HepG2 (cell line): ENCODE measurements at regions not wholly inside any gene's neighbourhood (a gene's known extent, or its start where the extent isn't known, plus 50 kb on each side); places are given as distances from the start of the nearest gene placed in this dataset.

Experiments used
- ATAC-seq: fragments of 200-7000 bp; cut with Tn5 transposase; 3 replicates; pipeline ENCODE4 v1.9.1; 2020; ENCODE audit warnings: mild to moderate bottlenecking, moderate library complexity
- BruUV-seq: library from RNA; stranded (reverse); fragments of 400-500 nt; replicated peaks from 2 replicates; lab custom pipeline; 2021; lab: Mats Ljungman, UMichigan
- CTCF ChIA-PET: fragments of 300-600 bp; formaldehyde crosslinking; extraction: SDS; loops from one replicate; lab custom pipeline; 2021; ENCODE audit warnings: low total read pairs, inconsistent platforms, low intra/inter-chr PET ratio; lab: Yijun Ruan, JAX
- POLR2A ChIA-PET: fragments of 350-600 bp; sonication (Branson Sonifier 250); formaldehyde crosslinking; loops from one replicate; lab custom pipeline; 2020; ENCODE audit warnings: antibody characterized with exemption, inconsistent platforms; lab: Yijun Ruan, JAX
- DNase-seq: peaks from one replicate; pipeline ENCODE4 v3.0.0-alpha.2; 2015; ENCODE audit warnings: low spot score
- FAIRE-seq: peaks from 3 replicates; lab custom pipeline; 2011; peaks lifted over from hg19 to GRCh38; lab: Jason Lieb, UNC
- H2AFZ ChIP-seq: one replicate; pipeline ENCODE4 v1.6.1; 2011; ENCODE audit warnings: low read length, inconsistent platforms
- H3K27ac ChIP-seq: fragments of 300-600 bp; 3 replicates; pipeline ENCODE4 v1.8.0; 2011; ENCODE audit warnings: mixed run types, mild to moderate bottlenecking, mixed read lengths, low read length, inconsistent platforms; ENCODE audit not compliant: insufficient read depth; ENCODE audit errors: extremely low read length
- H3K27me3 ChIP-seq, 2 experiments: fragments of 200-600 bp in 1 of 2; 2 replicates in 1 of 2; 3 replicates in 1 of 2; pipeline versions ENCODE4 v1.6.0 to v1.8.0; 2011; ENCODE audit warnings: low read length in 2 of 2, mild to moderate bottlenecking in 2 of 2, moderate library complexity in 2 of 2, inconsistent platforms in 1 of 2; ENCODE audit not compliant: insufficient read depth in 2 of 2, control insufficient read depth in 1 of 2
- H3K36me3 ChIP-seq, 2 experiments: fragments of 200-600 bp in 1 of 2; replicated peaks in 1 of 2; 2 replicates in 1 of 2; 3 replicates in 1 of 2; pipeline versions ENCODE4 v1.5.1 to v1.8.0; 2011; ENCODE audit warnings: low read length in 2 of 2, inconsistent platforms in 1 of 2; ENCODE audit not compliant: insufficient read depth in 2 of 2, control insufficient read depth in 1 of 2
- H3K4me1 ChIP-seq: 2 replicates; pipeline ENCODE4 v1.5.1; 2012; ENCODE audit warnings: low read length, inconsistent platforms; ENCODE audit not compliant: insufficient read depth
- H3K4me2 ChIP-seq: 2 replicates; pipeline ENCODE4 v1.6.0; 2011; ENCODE audit warnings: low read depth, low read length, inconsistent platforms
- H3K4me3 ChIP-seq, 3 experiments: fragments of 200-600 bp in 1 of 3; sonication (generic), shearing (Covaris generic) in 1 of 3; replicated peaks in 1 of 3; 2 replicates each; pipeline ENCODE4 v1.5.1; 2011 to 2016; ENCODE audit warnings: low read length in 3 of 3, inconsistent platforms in 2 of 3, low read depth in 2 of 3, mild to moderate bottlenecking in 2 of 3, control low read depth in 1 of 3, mixed read lengths in 1 of 3; ENCODE audit not compliant: insufficient read depth in 1 of 3
- H3K79me2 ChIP-seq: one replicate; pipeline ENCODE4 v1.6.1; 2011; ENCODE audit warnings: low read length, inconsistent platforms; ENCODE audit not compliant: insufficient read depth
- H3K9ac ChIP-seq: 2 replicates; pipeline ENCODE4 v1.6.0; 2011; ENCODE audit warnings: mild to moderate bottlenecking, low read depth, low read length, inconsistent platforms; ENCODE audit not compliant: insufficient read depth
- H3K9me3 ChIP-seq: 2 replicates; pipeline ENCODE4 v1.5.1; 2012; ENCODE audit warnings: mild to moderate bottlenecking, low read length
- H4K20me1 ChIP-seq: 2 replicates; pipeline ENCODE4 v1.6.0; 2011; ENCODE audit warnings: inconsistent platforms, mild to moderate bottlenecking, low read length, moderate library complexity; ENCODE audit not compliant: insufficient read depth
- ETS1 ChIP-seq: sonication (generic); formaldehyde crosslinking; IDR thresholded peaks from 2 replicates; pipeline ENCODE4 v1.4.0; 2020; ENCODE audit warnings: missing genetic modification reagents
- GMEB2 ChIP-seq: IDR thresholded peaks from 2 replicates; pipeline ENCODE4 v1.6.1; 2016; ENCODE audit warnings: missing biosample characterization, missing genetic modification reagents, low read depth
- HOXA3 ChIP-seq: sonication (generic); formaldehyde crosslinking; IDR thresholded peaks from 2 replicates; pipeline ENCODE4 v1.5.0; 2020; ENCODE audit warnings: missing genetic modification reagents
- NONO ChIP-seq, 2 experiments: fragments of 450-650 bp in 1 of 2; sonication (generic) in 1 of 2; formaldehyde crosslinking in 1 of 2; IDR thresholded peaks in 1 of 2; conservative IDR thresholded peaks in 1 of 2; 2 replicates each; pipeline versions ENCODE4 v1.6.1 to v1.8.0; 2017 to 2022; ENCODE audit warnings: mild to moderate bottlenecking in 1 of 2, missing genetic modification reagents in 1 of 2, moderate library complexity in 1 of 2
- THAP11 ChIP-seq: IDR thresholded peaks from 2 replicates; pipeline ENCODE4 v1.6.1; 2016; ENCODE audit warnings: missing biosample characterization, missing genetic modification reagents
- ZNF644 ChIP-seq: IDR thresholded peaks from 2 replicates; pipeline ENCODE4 v1.6.1; 2016; ENCODE audit warnings: low read depth
- WGBS: methylation state at CpG from one replicate; pipeline ENCODE4 v1.1.6; 2017; ENCODE audit warnings: low lambda C conversion rate; 5-methylcytosine and 5-hydroxymethylcytosine counted together
- in situ Hi-C: cut with HindIII; loops from 2 replicates; pipeline ENCODE4 v1.10.0; 2017; ENCODE audit warnings: low pct_unique_long_range_greater_than_20kb; ENCODE audit not compliant: extremely low pct_ligation_motif_present
- intact Hi-C: fragments of 100-400 bp; cut with micrococcal nuclease; formaldehyde crosslinking; loops from one replicate; pipeline ENCODE4 v1.10.0; 2022; ENCODE audit not compliant: unreplicated experiment

- in situ Hi-C loops (no loop called here), intact Hi-C loops (no loop called here)
- Histone ChIP-seq H4K20me1 (no peaks in the 10 kb centered on the region), H2AFZ (no peak overlapping the region), H3K9ac (no peak overlapping the region), H3K9me3 (no peaks in the 10 kb centered on the region), H3K4me3 (no peak overlapping the region), H3K79me2 (no peaks in the 10 kb centered on the region), H3K4me1 (no peaks in the 10 kb centered on the region), H3K4me2 (no peak overlapping the region), H3K36me3 (no peaks in the 10 kb centered on the region), H3K27ac (no peak overlapping the region), H3K27me3 (no peaks in the 10 kb centered on the region; a peak in 1 of 5 replicates)
- no peak for FAIRE-seq
- DNase-seq, result no peak
- no TSS peak for BruUV-seq
- CTCF ChIA-PET, result no interaction called here
- no peak for TF ChIP-seq GMEB2 (CRISPR knock-in tag)
- no peak for TF ChIP-seq THAP11 (CRISPR knock-in tag)
- no peak for TF ChIP-seq HOXA3 (CRISPR knock-in tag)
- POLR2A ChIA-PET, result no interaction called here
- ATAC-seq, result no peak
- 19% methylated on average over 3 of the region's 3 CpGs for WGBS
These were observed 176.5 kb upstream of the PRICKLE1 start for GRCh38 chr12:42766026-42766425.

- 0% methylated on average over 4 of the region's 4 CpGs for WGBS
These were observed 174.1 kb upstream of the PRICKLE1 start for GRCh38 chr12:42763682-42764081.

More at GRCh38 chr12:42763682-42764081, 174.1 kb upstream of the PRICKLE1 start:
- H3K4me2 ChIP-seq, result no peak overlapping the region
- H3K4me1 ChIP-seq, result no peaks in the 10 kb centered on the region
- H3K27ac ChIP-seq, result no peak overlapping the region
- no TSS peak for BruUV-seq
- DNase-seq, result no peak
- no peaks in the 10 kb centered on the region for H3K79me2 ChIP-seq
- TF ChIP-seq NONO (IDR thresholded peaks at IDR 0.05) (no peak), NONO (CRISPR knock-in tag; conservative IDR thresholded peaks at IDR 0.05) (no peak), ZNF644 (no peak), ETS1 (no peak)
- H2AFZ ChIP-seq, result no peak overlapping the region
- H3K4me3 ChIP-seq, result no peak overlapping the region
- no peaks in the 10 kb centered on the region for H4K20me1 ChIP-seq
- FAIRE-seq, result no peak
- H3K36me3 ChIP-seq, result no peaks in the 10 kb centered on the region
- no peak for ATAC-seq
- no peak overlapping the region for H3K9ac ChIP-seq
- no peaks in the 10 kb centered on the region for H3K9me3 ChIP-seq
- H3K27me3 ChIP-seq, result no peaks in the 10 kb centered on the region; a peak in 2 of 5 replicates
- in situ Hi-C loops, result no loop called here
- intact Hi-C loops, result no loop called here
- CTCF ChIA-PET, result no interaction called here
- POLR2A ChIA-PET, result no interaction called here
